ENCODE measurements at regions not wholly inside any gene's neighbourhood (a gene's known extent, or its start where the extent isn't known, plus 50 kb on each side); places are given as distances from the start of the nearest gene placed in this dataset.

DNA sequence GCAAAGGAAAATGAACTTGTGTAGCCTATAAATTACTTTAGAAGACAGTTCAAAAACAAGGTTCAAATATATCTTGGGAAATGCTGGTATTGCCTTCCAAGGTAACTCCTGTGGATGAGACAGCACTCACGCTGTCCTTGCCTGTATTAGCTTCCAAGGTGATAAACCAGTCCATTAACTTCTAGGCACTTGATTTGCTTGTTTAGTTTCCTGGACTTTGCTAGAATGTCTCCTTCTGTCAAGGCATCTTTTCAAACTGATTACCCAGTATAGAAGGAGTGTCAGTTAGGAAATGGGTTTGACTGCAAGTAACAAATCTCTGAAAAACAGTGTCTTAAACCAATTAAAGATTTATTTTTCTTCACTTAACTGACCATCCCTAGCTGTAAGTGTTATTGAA lies 103.4 kb upstream of the SLC22A23 start:
- Mint-ChIP-seq H3K9me3 (ENCODE audit: low read depth) (no peaks in the 10 kb centered on the region), H3K4me1 (no peaks in the 10 kb centered on the region), H3K27me3 (peaks cover 9% of the 10 kb centered on the region), H3K36me3 (ENCODE audit: low read depth) (no peaks in the 10 kb centered on the region), H3K4me3 (no peak overlapping the region), H3K27ac (no peak overlapping the region)
- intact Hi-C loops (cut with DNase I, micrococcal nuclease), result no loop called here
- ChIA-PET CTCF (interaction anchor here (0.7 to 1.0 kb wide), 2 partner anchors 149 to 172 kb away, joined by 3 read pairs; no protein-coding TSS in a partner anchor), POLR2A (no interaction called here)
- ATAC-seq (no peak), DNase-seq (no peak)

DNA sequence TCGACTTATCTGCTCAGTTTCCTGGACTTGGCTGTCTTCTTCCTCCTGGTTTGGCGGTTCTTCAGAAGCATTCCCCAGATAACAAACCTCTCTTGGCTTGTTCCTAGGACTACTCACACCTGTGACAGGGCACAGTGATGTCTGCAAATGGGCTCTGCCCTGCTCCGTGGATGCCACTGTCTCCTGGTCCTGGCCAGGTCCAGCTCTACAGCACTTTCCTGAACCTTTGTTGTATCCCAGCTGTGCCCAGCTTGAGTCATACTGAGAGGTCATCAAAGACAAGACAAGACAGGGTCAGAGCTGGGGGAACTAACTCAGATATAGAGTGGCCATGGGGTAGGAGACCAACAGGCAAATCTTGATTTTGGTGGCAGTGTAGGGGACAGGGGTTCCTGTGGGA lies 102.7 kb upstream of the SLC22A23 start:
- POLR2A ChIA-PET, result no interaction called here
- CTCF ChIA-PET, result interaction anchor here (0.7 to 1.0 kb wide), 2 partner anchors 149 to 173 kb away, joined by 3 read pairs; no protein-coding TSS in a partner anchor
- peaks cover 9% of the 10 kb centered on the region for H3K27me3 Mint-ChIP-seq
- H3K27ac Mint-ChIP-seq, result no peak overlapping the region
- H3K4me3 Mint-ChIP-seq, result no peak overlapping the region
- ATAC-seq (no peak), DNase-seq (no peak)
- H3K36me3 Mint-ChIP-seq (ENCODE audit: low read depth), result no peaks in the 10 kb centered on the region
- H3K4me1 Mint-ChIP-seq, result no peaks in the 10 kb centered on the region
- H3K9me3 Mint-ChIP-seq (ENCODE audit: low read depth), result no peaks in the 10 kb centered on the region
- intact Hi-C loops (cut with DNase I, micrococcal nuclease), result no loop called here

DNA sequence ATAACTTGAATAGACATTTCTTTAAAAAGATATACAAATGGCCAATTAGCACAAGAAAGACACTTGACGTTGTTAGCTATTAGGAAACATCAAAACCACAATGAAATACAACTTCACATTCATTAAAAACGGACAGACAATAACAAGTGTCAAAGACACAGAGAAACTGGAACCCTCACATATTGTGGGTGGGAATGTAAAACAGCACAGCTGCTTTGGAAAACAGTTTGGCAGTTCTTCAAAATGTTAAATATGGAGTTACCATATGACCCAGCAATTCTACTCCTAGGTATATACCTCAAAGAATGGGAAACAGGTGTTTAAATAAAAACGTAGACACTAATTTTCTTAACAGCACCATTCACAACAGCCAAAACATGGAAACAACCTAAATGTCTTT lies 100.5 kb upstream of the SLC22A23 start:
- peaks cover 14% of the 10 kb centered on the region for H3K27me3 Mint-ChIP-seq
- no peak for DNase-seq
- POLR2A ChIA-PET, result no interaction called here
- ATAC-seq, result no peak
- intact Hi-C loops (cut with DNase I, micrococcal nuclease), result no loop called here
- peaks cover 2% of the 10 kb centered on the region for H3K9me3 Mint-ChIP-seq (ENCODE audit: low read depth)
- CTCF ChIA-PET, result interaction anchor here (0.6 kb wide), 1 partner anchor 375 kb away, joined by 3 read pairs; no protein-coding TSS in a partner anchor
- H3K4me3 Mint-ChIP-seq, result no peak overlapping the region
- no peaks in the 10 kb centered on the region for H3K4me1 Mint-ChIP-seq
- no peak overlapping the region for H3K27ac Mint-ChIP-seq
- H3K36me3 Mint-ChIP-seq (ENCODE audit: low read depth), result no peaks in the 10 kb centered on the region

DNA sequence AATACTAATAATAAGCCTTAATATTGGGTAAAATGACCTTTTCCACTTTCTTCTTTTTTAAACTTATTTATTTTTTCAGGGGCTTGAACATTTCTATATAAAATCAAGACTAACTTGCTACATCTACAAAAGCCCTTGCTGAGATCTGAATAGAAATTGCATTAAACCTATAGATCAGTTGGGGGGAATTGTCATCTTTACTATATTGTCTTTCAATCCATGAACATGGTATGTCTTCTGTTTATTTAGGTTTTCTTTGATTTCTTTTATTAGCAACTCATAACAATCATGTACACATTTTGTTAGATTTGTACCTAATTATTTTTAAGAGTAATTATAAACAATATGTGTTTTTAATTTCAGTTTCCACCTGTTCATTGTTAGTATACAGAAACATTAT lies 96.4 kb upstream of the SLC22A23 start:
- POLR2A ChIA-PET, result no interaction called here
- DNase-seq (no peak), ATAC-seq (no peak)
- Mint-ChIP-seq H3K27ac (no peak overlapping the region), H3K36me3 (ENCODE audit: low read depth) (no peaks in the 10 kb centered on the region), H3K27me3 (peaks cover 22% of the 10 kb centered on the region), H3K4me1 (no peaks in the 10 kb centered on the region), H3K9me3 (ENCODE audit: low read depth) (peaks cover 2% of the 10 kb centered on the region), H3K4me3 (no peak overlapping the region)
- intact Hi-C loops (cut with DNase I, micrococcal nuclease), result no loop called here
- CTCF ChIA-PET, result no interaction called here

DNA sequence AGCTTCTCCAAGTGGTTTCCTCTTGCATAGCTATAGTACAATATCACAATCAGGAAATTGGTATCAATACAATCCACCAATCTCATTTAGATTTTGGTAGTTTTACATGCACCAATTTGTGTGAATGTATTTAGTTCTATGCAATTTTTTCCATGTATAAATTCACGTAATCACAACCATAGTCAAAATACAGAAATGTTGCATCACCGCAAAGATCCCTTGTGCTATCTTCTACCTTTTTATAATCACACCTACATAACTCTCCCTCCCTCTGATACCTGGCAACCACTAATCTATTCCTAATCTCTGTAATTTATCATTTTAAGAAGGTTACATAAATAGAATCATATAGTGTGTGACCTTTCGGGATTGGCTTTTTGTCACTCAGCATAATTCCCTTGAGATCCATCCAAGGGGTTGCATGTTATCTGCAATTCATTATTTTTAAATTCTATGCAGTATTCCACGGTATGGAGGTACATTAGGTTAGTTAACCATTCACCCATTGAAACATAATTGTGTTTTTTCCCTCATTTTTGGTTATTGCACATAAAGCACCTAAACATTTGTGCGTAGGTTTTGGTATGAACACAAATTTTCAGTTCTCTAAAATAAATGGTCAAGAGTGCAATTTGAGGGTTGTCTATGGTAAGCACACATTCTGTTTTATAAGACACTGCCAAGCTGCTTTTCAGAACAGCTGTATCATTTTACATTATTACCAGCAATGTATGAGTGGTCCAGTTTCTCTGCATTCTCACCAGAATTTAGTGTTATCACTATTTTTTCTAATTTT lies 95.1 kb upstream of the SLC22A23 start:
- Mint-ChIP-seq H3K9me3 (ENCODE audit: low read depth) (peaks cover 2% of the 10 kb centered on the region), H3K27ac (no peak overlapping the region), H3K27me3 (peaks cover 19% of the 10 kb centered on the region), H3K4me3 (no peak overlapping the region), H3K36me3 (ENCODE audit: low read depth) (no peaks in the 10 kb centered on the region), H3K4me1 (no peaks in the 10 kb centered on the region)
- ChIA-PET CTCF (no interaction called here), POLR2A (no interaction called here)
- DNase-seq (no peak), ATAC-seq (no peak)
- intact Hi-C loops (cut with DNase I, micrococcal nuclease), result no loop called here

DNA sequence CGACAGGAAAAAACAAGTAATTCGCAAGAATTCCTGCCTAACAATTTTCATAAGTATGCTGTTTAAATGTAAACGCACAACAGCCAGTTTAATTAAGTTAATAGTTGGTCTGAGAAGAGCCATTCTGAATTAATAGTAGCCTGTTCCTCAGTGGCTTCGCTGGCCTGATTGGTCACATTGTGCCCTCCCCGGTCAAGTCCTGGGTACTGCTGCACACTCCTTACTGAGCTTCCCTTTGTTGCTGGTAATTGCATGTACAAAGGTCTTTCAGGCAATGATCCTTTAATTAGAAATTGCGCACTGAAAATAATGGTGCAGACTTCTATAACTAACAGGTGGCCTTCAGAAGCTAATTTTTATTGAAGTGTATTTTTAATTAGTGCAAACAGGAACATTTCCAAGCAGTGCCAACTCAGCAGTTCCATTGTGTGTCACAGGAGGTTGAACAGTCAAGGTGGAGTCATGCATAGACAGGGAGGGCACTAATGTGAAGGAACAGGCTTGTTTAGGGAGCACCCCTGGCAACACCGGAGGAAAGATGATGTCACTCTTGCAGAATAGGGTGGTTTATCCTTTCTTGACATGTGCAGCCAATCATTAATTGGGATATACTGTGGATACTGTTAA lies 92.6 kb upstream of the SLC22A23 start:
- Mint-ChIP-seq H3K27ac (no peak overlapping the region), H3K9me3 (ENCODE audit: low read depth) (peaks cover 2% of the 10 kb centered on the region), H3K27me3 (peaks cover 13% of the 10 kb centered on the region), H3K4me1 (no peaks in the 10 kb centered on the region), H3K36me3 (ENCODE audit: low read depth) (no peaks in the 10 kb centered on the region), H3K4me3 (no peak overlapping the region)
- DNase-seq (no peak), ATAC-seq (no peak)
- ChIA-PET CTCF (no interaction called here), POLR2A (no interaction called here)
- intact Hi-C loops (cut with DNase I, micrococcal nuclease), result no loop called here

DNA sequence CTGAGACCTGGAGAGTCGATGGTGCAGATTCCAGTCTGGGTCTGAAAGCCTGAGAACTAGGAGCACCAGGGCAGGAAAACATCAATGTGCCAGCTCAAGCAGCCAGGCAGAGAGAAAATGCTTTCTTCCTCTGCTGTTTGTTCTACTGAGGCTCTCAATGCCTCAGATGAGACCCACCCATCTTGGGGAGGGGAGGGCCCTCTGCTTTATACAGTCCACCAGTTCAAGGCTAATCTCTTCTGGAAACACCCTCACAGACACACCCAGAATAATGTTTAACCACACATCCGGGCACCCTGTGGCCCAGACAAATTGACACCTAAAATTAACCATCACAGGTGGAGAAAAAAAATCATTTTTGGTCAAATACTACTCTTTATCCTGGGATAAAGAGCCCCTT lies 89.3 kb upstream of the SLC22A23 start:
- intact Hi-C loops (cut with DNase I, micrococcal nuclease), result no loop called here
- H3K27me3 Mint-ChIP-seq, result peaks cover 15% of the 10 kb centered on the region
- H3K9me3 Mint-ChIP-seq (ENCODE audit: low read depth), result no peaks in the 10 kb centered on the region
- H3K27ac Mint-ChIP-seq, result no peak overlapping the region
- ATAC-seq (no peak), DNase-seq (no peak)
- no peaks in the 10 kb centered on the region for H3K4me1 Mint-ChIP-seq
- ChIA-PET CTCF (interaction anchor here (0.7 kb wide), 1 partner anchor 31 kb away, joined by 4 read pairs; no protein-coding TSS in a partner anchor), POLR2A (no interaction called here)
- no peak overlapping the region for H3K4me3 Mint-ChIP-seq
- no peaks in the 10 kb centered on the region for H3K36me3 Mint-ChIP-seq (ENCODE audit: low read depth)

DNA sequence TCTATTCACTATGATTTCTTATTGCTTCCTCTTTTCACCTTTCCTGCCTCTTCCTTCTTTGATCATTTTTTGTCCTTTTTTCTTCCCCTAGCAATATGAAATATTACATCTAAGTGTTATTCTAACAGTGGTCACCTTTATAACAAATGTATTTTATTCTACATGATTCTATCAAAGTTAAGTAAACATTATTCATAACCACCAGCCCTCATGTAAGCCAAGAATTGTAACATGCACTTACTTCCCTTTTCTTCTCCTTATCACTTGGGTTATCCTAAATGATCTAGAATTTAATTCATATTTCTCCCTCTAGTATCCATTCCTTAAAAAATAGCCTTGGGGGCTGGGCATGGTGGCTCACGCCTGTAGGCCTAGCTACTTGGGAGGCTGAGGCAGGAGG lies 88.3 kb upstream of the SLC22A23 start:
- H3K4me3 Mint-ChIP-seq, result no peak overlapping the region
- no peaks in the 10 kb centered on the region for H3K9me3 Mint-ChIP-seq (ENCODE audit: low read depth)
- peaks cover 13% of the 10 kb centered on the region for H3K27me3 Mint-ChIP-seq
- no peaks in the 10 kb centered on the region for H3K4me1 Mint-ChIP-seq
- intact Hi-C loops (cut with DNase I, micrococcal nuclease), result no loop called here
- H3K27ac Mint-ChIP-seq, result no peak overlapping the region
- H3K36me3 Mint-ChIP-seq (ENCODE audit: low read depth), result no peaks in the 10 kb centered on the region
- DNase-seq (no peak), ATAC-seq (no peak)
- ChIA-PET POLR2A (no interaction called here), CTCF (interaction anchor here (0.7 to 0.8 kb wide), 2 partner anchors 30 to 130 kb away, joined by 4 read pairs; no protein-coding TSS in a partner anchor)

DNA sequence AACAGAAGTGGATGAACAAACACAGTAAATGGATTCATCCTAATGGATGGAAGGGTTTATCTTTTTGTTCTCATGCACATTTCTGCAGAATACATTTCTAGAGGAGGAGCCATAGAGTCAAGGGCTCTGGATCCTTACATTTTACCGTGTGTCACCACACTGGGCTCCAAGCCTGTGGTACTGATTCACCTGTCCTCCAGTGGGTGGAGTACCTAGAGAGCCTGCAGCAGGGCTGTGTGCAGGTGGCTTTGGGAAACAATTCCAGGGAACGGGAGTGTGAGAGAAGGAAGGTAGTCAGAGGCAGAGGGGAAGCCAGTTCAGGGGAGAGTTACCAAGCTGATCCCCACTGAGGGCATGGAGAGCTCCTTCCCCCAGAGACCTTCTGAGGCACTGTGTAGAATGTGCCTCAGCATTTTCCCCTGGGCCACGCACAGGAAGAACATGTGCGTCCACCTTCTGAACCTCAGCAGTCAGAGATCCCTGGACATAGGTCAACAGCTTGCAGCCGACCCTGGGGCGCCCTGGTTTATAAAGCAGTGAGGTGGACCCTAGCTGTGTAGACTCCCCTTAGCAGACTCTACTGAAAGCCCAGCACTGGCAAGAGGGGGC lies 85.3 kb upstream of the SLC22A23 start:
- no peak overlapping the region for H3K4me3 Mint-ChIP-seq
- H3K9me3 Mint-ChIP-seq (ENCODE audit: low read depth), result no peaks in the 10 kb centered on the region
- ChIA-PET POLR2A (no interaction called here), CTCF (no interaction called here)
- no peaks in the 10 kb centered on the region for H3K36me3 Mint-ChIP-seq (ENCODE audit: low read depth)
- intact Hi-C loops (cut with DNase I, micrococcal nuclease), result no loop called here
- ATAC-seq (no peak), DNase-seq (no peak)
- no peaks in the 10 kb centered on the region for H3K4me1 Mint-ChIP-seq
- no peak overlapping the region for H3K27ac Mint-ChIP-seq
- H3K27me3 Mint-ChIP-seq, result peaks cover 15% of the 10 kb centered on the region

DNA sequence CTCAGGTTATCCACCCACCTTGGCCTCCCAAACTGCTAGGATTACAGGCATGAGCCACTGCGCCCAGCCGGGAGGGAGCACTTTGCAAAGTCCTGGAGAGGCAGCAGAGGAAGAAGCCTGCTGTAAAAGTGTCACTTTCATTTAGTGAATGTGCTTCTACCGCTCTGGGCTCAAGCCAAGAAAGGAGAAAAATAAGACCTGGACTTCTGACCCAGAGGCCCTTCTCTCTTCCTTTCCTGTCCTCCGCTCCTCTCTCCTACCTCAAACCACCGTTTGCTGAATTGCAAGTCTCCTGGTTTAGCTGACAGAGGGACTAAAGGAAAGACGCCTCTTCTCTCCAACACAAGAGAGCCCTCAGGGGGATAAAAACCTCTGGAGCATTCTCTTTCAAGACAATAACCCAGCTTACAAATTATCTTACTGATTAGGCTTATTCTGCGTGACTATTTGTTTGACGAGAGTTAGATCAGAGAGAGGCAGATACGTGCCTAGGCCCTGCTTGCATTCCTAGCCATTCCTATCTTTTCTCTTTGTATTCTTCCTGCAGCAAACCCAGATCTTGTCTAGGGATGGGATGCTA lies 84.2 kb upstream of the SLC22A23 start:
- intact Hi-C loops (cut with DNase I, micrococcal nuclease), result no loop called here
- ChIA-PET POLR2A (no interaction called here), CTCF (no interaction called here)
- ATAC-seq, result no peak
- Mint-ChIP-seq H3K27ac (no peak overlapping the region), H3K4me3 (no peak overlapping the region), H3K9me3 (ENCODE audit: low read depth) (no peaks in the 10 kb centered on the region), H3K4me1 (no peaks in the 10 kb centered on the region), H3K36me3 (ENCODE audit: low read depth) (no peaks in the 10 kb centered on the region), H3K27me3 (peaks cover 15% of the 10 kb centered on the region)
- DNase-seq, result no peak

DNA sequence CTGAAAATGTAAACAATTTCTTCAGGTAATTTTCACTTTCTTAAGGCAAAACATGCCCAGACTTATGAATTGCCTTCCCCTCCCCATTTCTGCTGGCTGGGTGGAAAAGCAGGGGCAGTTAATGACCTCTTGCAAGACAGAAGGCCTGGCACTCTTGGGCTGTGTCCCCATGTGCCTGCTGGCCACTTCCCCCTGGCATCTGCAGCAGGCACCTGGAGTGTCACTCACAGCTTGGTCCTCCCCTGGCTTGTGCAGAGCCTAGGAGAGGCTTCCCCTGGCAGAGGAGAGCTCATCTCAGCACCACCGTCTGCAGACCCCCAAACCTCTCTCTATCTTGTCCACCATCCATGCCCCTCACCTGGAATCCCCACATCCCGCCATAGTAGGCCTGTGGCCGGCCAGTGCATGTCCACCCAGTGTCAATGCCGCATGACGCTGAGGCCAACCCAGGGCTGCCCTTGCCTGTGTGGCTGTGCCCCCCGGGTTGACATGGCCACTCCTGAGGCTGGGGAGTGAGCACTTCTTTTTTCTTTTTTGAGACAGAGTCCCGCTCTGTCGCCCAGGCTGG lies 83.5 kb upstream of the SLC22A23 start:
- Mint-ChIP-seq H3K4me1 (no peaks in the 10 kb centered on the region), H3K27me3 (peaks cover 15% of the 10 kb centered on the region), H3K36me3 (ENCODE audit: low read depth) (no peaks in the 10 kb centered on the region), H3K4me3 (no peak overlapping the region), H3K9me3 (ENCODE audit: low read depth) (no peaks in the 10 kb centered on the region), H3K27ac (no peak overlapping the region)
- intact Hi-C loops (cut with DNase I, micrococcal nuclease), result no loop called here
- ChIA-PET CTCF (no interaction called here), POLR2A (no interaction called here)
- DNase-seq, result no peak
- ATAC-seq, result no peak

Measured in activated CD4-positive, alpha-beta T cell treated with anti-CD3 and anti-CD28 coated beads for 36 hours (primary cell).